Endodermal cell (in vitro differentiated cells): ENCODE measurements at regions not wholly inside any gene's neighbourhood (a gene's known extent, or its start where the extent isn't known, plus 50 kb on each side); places are given as distances from the start of the nearest gene placed in this dataset.

Experiments used
- DNase-seq: peaks from one replicate; pipeline ENCODE4 v3.0.0-alpha.2; 2017
- H3K27ac ChIP-seq: 2 replicates; pipeline ENCODE4 v1.5.1; 2013; ENCODE audit warnings: mild to moderate bottlenecking, low read depth, low read length, moderate library complexity
- H3K27me3 ChIP-seq: 2 replicates; pipeline ENCODE4 v1.6.1; 2013; ENCODE audit warnings: mild to moderate bottlenecking, low read length, moderate library complexity; ENCODE audit not compliant: insufficient read depth, control insufficient read depth, poor library complexity, severe bottlenecking
- H3K36me3 ChIP-seq: 2 replicates; pipeline ENCODE4 v1.7.0; 2013; ENCODE audit warnings: mild to moderate bottlenecking, low read length, moderate library complexity; ENCODE audit not compliant: control insufficient read depth, insufficient read depth
- H3K4me1 ChIP-seq: one replicate; pipeline ENCODE4 v1.7.0; 2013; ENCODE audit warnings: low read length; ENCODE audit not compliant: control insufficient read depth, insufficient read depth
- H3K4me3 ChIP-seq: 2 replicates; pipeline ENCODE4 v1.5.1; 2013; ENCODE audit warnings: mild to moderate bottlenecking, low read length, moderate library complexity
- H3K9ac ChIP-seq: 2 replicates; pipeline ENCODE4 v1.6.1; 2013; ENCODE audit warnings: mild to moderate bottlenecking, low read length, moderate library complexity; ENCODE audit not compliant: poor library complexity, severe bottlenecking; ENCODE audit errors: extremely low read depth
- H3K9me3 ChIP-seq: 2 replicates; pipeline ENCODE4 v1.6.1; 2013; ENCODE audit warnings: mild to moderate bottlenecking, low read length, moderate library complexity; ENCODE audit not compliant: control insufficient read depth
- H3K27ac Mint-ChIP-seq: 2 replicates; pipeline ENCODE4 v1.8.0; 2020; ENCODE audit warnings: mixed read lengths
- H3K27me3 Mint-ChIP-seq: 2 replicates; pipeline ENCODE4 v1.8.0; 2021; ENCODE audit warnings: mild to moderate bottlenecking, mixed read lengths; ENCODE audit not compliant: insufficient read depth
- H3K36me3 Mint-ChIP-seq: 2 replicates; pipeline ENCODE4 v1.8.0; 2020; ENCODE audit warnings: low read depth, mixed read lengths
- H3K4me1 Mint-ChIP-seq: 2 replicates; pipeline ENCODE4 v1.8.0; 2020; ENCODE audit warnings: mixed read lengths
- H3K4me3 Mint-ChIP-seq: 2 replicates; pipeline ENCODE4 v1.8.0; 2020; ENCODE audit warnings: mild to moderate bottlenecking, moderate library complexity, mixed read lengths
- H3K9me3 Mint-ChIP-seq: 2 replicates; pipeline ENCODE4 v1.8.0; 2020; ENCODE audit warnings: mild to moderate bottlenecking, mixed read lengths
- CTCF ChIP-seq: fragments of 200-600 bp; sonication (generic); conservative IDR thresholded peaks from 2 replicates; pipeline ENCODE4 v1.5.0; 2021; ENCODE audit warnings: antibody characterized with exemption, mild to moderate bottlenecking
- WGBS, 2 experiments: methylation state at CpG; one replicate each; pipeline versions ENCODE4 v1.1.5 to v1.1.7; 2013; ENCODE audit warnings: missing lambda C conversion rate in 2 of 2, mixed read lengths in 1 of 2; ENCODE audit not compliant: insufficient coverage in 1 of 2, insufficient read length in 1 of 2; 5-methylcytosine and 5-hydroxymethylcytosine counted together

- no peaks in the 10 kb centered on the region for H3K27me3 ChIP-seq
- peak; percentile 73 for DNase-seq
- no peak for TF ChIP-seq CTCF
- H3K9ac ChIP-seq = peak overlapping the region; percentile 49
- no peak overlapping the region for H3K27ac ChIP-seq
- H3K4me3 ChIP-seq = peak overlapping the region; percentile 19
- H3K36me3 Mint-ChIP-seq = no peaks in the 10 kb centered on the region
- H3K9me3 ChIP-seq = no peaks in the 10 kb centered on the region
- H3K27ac Mint-ChIP-seq = peak overlapping the region; percentile 94
- peak overlapping the region; percentile 31 for H3K4me3 Mint-ChIP-seq
- H3K9me3 Mint-ChIP-seq = peaks cover under 1% of the 10 kb centered on the region
- no peaks in the 10 kb centered on the region for H3K36me3 ChIP-seq
- no peaks in the 10 kb centered on the region for H3K27me3 Mint-ChIP-seq
- peaks cover 17% of the 10 kb centered on the region for H3K4me1 ChIP-seq
- peaks cover 44% of the 10 kb centered on the region for H3K4me1 Mint-ChIP-seq
- WGBS, 2 experiments = 62 to 72% methylated on average over 4 to 8 of the region's 8 CpGs
Observed at GRCh38 chr13:55410398-55411330, 1730.1 kb upstream of the PRR20A start.

GRCh38 chr13:55418095-55418494 is 1722.6 kb upstream of the PRR20A start:
- Mint-ChIP-seq H3K4me3 (no peak overlapping the region), H3K27me3 (no peaks in the 10 kb centered on the region), H3K4me1 (peaks cover 3% of the 10 kb centered on the region), H3K36me3 (no peaks in the 10 kb centered on the region), H3K9me3 (peaks cover 3% of the 10 kb centered on the region), H3K27ac (no peak overlapping the region)
- TF ChIP-seq CTCF = no peak
- DNase-seq = no peak
- Histone ChIP-seq H3K9ac (no peak overlapping the region), H3K4me1 (no peaks in the 10 kb centered on the region), H3K36me3 (no peaks in the 10 kb centered on the region), H3K9me3 (no peaks in the 10 kb centered on the region), H3K4me3 (no peak overlapping the region), H3K27me3 (no peaks in the 10 kb centered on the region), H3K27ac (no peak overlapping the region)
- WGBS, 2 experiments = 83 to 90% methylated on average over 1 to 2 of the region's 2 CpGs

- H3K9me3 Mint-ChIP-seq = no peaks in the 10 kb centered on the region
- WGBS, 2 experiments = 50 to 88% methylated on average over 1 to 4 of the region's 4 CpGs
- peaks cover 3% of the 10 kb centered on the region for H3K4me1 Mint-ChIP-seq
Observed at GRCh38 chr13:55432814-55433213, 1707.9 kb upstream of the PRR20A start.

More at GRCh38 chr13:55432814-55433213, 1707.9 kb upstream of the PRR20A start:
- no peak overlapping the region for H3K4me3 ChIP-seq
- no peak for TF ChIP-seq CTCF
- Mint-ChIP-seq H3K27me3 (peaks cover 2% of the 10 kb centered on the region), H3K4me3 (no peak overlapping the region), H3K27ac (no peak overlapping the region), H3K36me3 (no peaks in the 10 kb centered on the region)
- H3K9me3 ChIP-seq = no peaks in the 10 kb centered on the region
- no peak overlapping the region for H3K9ac ChIP-seq
- H3K4me1 ChIP-seq = no peaks in the 10 kb centered on the region
- H3K27ac ChIP-seq = no peak overlapping the region
- H3K36me3 ChIP-seq = no peaks in the 10 kb centered on the region
- no peak for DNase-seq
- no peaks in the 10 kb centered on the region for H3K27me3 ChIP-seq
